ENCODE measurements at regions not wholly inside any gene's neighbourhood (a gene's known extent, or its start where the extent isn't known, plus 50 kb on each side); places are given as distances from the start of the nearest gene placed in this dataset.
"Not testable (repeated sequence)": the region's sequence is repeated elsewhere in the genome, so short reads cannot be mapped to it uniquely, and the experiment has no call there.

DNA sequence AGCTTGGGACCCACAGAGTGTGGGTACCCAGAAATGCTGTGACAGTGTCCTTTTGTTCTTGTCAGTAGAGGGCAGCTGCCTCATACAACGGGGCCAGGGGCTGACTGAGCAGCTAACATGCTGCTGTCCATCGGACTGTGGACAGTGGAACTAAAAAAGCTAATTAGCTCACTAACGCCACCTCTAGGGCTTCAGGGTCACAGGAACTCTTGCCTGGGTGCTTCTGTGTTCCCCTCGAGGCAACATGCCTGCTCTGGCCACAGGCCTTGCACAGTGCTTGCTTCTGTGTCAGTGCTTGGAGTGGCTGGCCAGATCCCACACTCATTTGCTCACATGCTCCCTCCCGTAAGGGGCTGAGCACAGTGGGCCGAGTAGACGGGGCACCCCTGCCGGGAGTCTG, 377.0 kb downstream of the OLFM4 start:
- no peak for DNase-seq (ENCODE audit: low spot score)

GRCh38 chr13:53408306-53408705, 379.7 kb downstream of the OLFM4 start:
- no peak for DNase-seq (ENCODE audit: low spot score)

DNA sequence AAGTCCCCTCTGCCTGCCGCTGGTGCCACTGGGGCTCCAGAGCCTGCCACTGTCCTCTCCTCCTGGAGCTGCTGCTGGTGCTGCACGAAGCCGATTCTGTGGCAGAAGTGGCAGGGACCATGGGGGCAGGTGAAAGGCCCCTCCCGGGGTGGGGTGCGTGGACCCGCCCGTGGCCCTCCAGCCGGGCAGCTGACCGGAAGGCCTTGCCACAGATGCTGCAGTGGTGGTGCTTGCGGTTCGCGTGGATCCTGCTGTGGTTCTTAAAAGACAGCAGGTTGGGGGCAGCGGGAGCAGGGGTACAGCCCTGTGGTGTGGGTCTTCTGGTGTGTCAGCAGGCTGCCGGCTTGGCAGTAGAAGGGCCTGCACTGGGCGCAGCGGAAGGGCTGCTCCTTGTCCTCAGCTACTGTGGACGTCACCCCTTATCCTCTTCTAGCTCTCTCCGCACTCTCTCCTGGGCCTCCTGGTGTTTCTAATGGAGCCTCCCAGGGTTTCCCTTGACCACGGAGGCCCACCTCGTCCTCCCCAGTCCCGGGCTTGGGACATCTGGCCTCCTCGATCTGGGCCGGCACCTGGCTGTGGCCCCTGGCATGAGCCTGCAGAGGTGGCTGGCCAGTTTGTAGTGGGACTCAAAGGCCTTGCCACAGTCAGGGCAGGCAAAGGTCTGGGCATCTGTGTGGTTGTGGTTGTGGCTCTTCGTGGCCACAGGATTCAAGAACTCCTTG, 380.4 kb downstream of the OLFM4 start:
- DNase-seq (ENCODE audit: low spot score), result no peak

- DNase-seq (ENCODE audit: low spot score), result no peak
Measured at GRCh38 chr13:53411463-53411862, 382.9 kb downstream of the OLFM4 start.

GRCh38 chr13:53415135-53415534, 386.5 kb downstream of the OLFM4 start:
- DNase-seq (ENCODE audit: low spot score), result no peak

DNA sequence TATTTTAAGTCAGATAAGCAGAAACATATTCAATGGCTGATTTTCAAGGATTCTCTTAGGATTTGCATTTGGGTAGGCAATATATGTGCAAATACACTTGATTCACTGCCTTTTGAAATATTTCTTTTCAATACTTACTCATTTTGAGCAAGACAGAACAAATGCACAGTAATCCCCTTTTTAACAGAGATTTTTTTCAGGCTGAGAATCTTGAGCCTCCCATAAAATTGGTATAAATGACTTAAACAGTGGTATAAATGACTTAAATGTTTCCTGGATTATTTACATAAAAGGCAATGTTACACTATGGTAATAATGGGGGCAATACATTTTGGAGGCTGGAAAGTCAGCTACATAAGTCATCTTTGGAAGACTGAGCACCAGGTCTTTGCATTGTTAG, 389.0 kb downstream of the OLFM4 start:
- no peak for DNase-seq (ENCODE audit: low spot score)

DNA sequence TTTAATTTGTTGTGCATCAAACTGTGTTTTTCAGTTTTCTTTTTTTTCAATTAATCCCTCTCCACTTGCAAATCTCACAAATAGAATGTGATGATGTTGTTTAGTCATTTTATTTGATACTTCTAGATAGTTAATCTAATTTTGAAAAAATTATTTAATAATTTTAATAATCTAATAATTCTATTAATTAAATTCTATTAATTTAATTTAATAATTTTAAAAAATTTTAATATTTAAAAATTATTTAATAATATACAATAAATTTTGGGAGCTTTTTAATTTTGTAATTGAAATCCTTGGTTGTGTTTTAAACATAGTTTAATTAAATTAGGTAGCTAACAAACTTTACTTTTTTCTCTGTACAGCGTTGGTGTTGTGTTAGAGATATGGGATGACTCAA, 393.8 kb downstream of the OLFM4 start:
- no peak for DNase-seq (ENCODE audit: low spot score)

DNA sequence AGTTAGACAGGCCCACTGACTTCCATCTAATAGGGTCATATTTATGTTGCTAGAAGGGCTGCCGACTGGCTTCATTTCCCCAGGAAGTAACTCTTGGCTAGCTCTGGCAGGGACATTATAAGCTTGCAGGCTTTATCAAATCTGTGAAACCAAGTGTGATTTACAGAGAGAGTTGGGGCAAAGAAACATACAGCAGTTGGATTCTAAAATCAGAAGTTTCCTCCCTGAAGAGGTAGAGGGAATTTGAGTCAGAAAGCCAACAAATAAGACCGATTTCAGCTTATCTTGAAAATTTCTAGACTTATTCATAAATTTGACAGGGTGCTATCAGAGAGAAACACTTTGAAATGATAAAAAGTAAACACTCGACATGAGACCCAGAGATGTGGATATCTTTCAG, 407.8 kb downstream of the OLFM4 start:
- DNase-seq (ENCODE audit: low spot score), result no peak

- DNase-seq (ENCODE audit: low spot score), result no peak
Measured at GRCh38 chr13:53439439-53440225, 411.0 kb downstream of the OLFM4 start.

DNA sequence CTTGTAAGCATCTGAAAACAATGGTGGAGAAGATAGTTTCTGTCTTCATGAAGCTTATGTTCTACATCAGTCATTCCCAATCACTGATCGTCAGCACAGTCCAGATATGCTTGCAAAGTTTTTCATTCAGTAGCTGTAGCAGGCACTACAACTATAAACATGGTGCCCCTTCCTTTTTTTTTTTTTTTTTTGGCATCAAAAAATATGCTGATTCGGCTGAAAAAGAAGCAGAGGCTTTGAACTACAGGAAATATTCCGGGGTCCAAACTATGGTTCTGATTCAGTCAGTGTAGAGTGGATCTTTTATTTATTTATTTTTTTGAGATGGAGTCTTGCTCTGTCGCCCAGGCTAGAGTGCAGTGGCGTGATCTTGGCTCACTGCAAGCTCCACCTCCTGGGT, 414.4 kb downstream of the OLFM4 start:
- no peak for DNase-seq (ENCODE audit: low spot score)

GRCh38 chr13:53445686-53446085, 417.1 kb downstream of the OLFM4 start:
- no peak for DNase-seq (ENCODE audit: low spot score)

DNA sequence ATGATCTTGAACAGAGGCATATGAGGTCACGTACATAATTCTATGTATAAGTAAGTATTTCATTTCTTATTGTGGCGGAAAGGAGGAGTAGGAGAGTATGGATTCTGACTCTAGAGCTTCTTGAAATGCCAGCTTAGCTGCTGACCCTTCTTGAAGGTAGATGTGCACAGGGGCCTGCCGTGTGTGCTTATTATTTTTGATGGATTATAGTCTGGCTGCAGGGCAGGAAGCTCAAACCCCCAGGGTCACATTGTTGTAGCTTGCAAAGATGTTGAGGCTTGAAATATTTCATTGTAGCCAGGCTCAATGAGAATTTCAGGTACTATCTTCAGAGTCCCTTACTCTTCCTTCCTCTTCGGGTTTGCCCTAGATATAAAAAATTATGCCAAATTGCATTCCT, 418.8 kb downstream of the OLFM4 start:
- no peak for DNase-seq (ENCODE audit: low spot score)

- no peak for DNase-seq (ENCODE audit: low spot score)
Measured at GRCh38 chr13:53447863-53448262, 419.2 kb downstream of the OLFM4 start.

GRCh38 chr13:53452263-53452808, 423.7 kb downstream of the OLFM4 start:
- DNase-seq (ENCODE audit: low spot score), result not testable (repeated sequence)

DNA sequence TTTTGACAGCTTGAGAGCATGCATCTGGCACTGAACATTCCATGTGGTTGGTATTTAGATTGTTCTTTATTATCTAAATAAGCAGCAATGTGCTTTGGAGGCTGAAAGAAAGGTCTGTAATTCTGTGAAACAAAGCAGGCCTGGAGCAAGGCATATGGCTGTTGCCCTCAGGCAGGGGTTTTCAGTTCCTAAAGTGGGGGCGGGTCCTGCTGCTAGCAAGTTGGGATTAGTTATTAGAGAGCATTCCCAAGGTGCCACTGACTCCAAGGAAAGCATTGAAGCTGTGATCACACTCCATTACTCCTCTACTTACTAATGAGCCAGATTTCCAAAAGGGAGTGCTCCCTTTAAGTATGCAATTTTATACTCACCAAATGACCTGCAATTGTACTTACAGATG, 432.2 kb downstream of the OLFM4 start:
- DNase-seq (ENCODE audit: low spot score), result no peak

DNA sequence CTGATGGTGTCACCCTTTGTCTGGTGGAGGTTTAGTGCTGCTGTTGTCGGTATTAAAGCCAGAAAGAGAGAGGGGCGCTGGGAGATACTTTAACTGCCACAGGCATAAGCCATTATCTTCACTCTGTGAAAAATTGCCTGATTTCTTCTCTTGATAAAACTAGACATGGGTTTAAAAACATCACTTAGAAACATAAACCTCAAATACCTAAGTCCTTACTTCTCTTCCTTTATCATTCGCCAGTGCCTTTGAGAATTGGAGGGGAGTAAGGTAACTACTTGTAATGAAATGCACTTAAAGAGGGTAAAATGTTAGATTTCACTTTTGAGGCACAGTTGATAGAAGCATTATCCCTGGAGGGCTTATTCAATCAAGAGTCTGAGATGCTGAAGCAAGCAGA, 434.5 kb downstream of the OLFM4 start:
- DNase-seq (ENCODE audit: low spot score), result no peak

DNA sequence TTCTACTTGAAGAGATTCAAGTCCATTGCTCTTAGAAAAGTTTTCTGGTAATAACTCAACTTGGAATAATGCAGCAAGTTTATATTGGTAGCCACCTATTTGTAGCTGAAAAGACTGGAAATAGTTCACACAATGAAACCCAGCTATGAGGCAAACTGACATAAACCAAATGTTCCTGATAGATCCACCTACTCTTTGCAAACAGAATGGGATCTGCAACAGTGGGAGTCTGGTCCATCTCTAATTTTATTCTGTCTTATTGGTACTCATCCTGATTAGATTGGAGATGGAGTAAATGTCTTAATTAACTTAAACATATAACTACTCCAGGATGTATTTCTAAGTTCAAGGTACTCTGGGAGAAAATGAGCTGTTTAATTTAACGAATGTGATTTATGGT, 438.0 kb downstream of the OLFM4 start:
- no peak for DNase-seq (ENCODE audit: low spot score)

DNA sequence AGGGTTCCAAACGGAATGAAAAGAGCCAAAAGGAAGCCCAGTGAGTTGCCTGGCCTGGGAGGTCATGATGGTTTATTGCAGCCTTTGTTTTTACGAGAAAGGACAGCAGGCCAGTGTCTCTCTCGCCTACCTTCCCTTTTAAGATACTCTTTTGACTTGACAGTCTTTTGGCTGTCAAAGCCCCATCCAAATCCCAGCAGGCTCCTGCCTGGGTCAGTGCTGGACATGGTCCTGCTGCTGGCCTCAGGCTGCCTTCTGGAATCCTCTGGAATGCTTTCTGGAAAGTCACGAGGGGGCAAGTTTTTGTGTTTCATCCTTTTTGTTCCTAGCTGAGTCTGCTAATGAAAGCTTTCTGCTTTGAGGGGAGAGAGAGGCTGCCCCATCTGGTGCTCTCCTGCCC, 444.8 kb downstream of the OLFM4 start:
- DNase-seq (ENCODE audit: low spot score), result no peak

GRCh38 chr13:53474878-53475277, 446.3 kb downstream of the OLFM4 start:
- no peak for DNase-seq (ENCODE audit: low spot score)

DNA sequence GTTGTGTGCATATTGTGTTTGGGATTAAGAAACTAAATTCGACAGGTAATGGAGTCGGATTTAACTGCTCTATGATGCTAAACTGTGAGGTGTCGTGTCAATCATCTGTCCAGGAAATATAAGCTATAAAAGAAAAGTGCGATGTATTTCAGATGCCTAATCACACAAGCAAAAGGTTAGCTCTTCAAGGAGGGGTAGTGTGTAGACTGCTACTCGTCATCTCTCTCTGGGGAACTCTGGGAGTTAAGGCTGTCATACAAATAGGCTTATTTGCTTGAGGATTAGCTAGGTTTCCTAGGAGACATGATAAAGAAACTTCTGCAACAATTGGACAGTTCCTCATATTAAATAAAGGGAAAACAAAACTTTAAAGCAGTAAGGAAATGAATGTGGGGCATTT, 462.1 kb downstream of the OLFM4 start:
- DNase-seq (ENCODE audit: low spot score), result no peak

DNA sequence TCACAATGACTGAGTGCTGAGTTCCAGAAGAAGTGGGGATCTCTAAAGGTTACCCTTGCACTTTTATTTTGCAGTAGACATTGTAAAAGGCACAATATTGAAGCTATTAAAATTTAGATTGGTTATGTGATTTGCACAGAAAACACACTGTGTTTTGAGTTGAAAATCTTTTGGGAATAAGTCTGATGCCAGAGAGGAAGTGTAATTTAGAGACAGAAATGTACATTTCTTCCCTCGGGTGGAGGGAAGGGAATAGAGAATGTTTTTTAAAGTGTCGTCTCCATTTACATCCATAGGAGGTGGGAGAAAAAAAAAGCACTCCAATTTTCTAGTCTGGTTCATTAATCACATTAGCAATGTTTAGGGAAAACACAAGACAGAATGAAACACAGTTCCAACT, 465.8 kb downstream of the OLFM4 start:
- DNase-seq (ENCODE audit: low spot score), result no peak

DNA sequence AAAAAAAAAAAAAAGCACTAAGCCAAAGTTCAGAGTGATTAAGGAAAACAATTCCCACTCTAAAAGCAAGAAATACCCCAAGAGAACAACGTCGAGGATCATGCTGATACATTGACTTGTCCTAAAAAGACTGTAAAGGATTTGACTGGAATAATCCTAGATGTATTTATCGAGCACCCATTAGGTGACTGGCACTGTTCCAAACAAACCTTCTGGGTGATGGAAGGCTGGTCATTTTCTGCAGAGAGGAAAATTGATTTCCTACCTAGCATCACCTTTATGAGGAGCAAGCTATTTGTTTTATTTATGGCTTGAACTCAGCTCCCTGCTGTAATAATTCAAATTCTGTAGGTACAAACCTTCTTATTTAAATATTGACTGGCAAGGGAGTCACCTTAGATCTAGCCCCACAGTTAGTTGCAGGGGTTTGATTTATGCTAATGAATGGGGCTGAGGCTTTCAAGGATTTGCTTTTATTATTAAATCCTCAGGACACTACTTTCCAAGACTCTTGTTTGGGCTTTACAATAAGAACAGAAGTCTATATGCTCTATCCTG, 471.0 kb downstream of the OLFM4 start:
- no peak for DNase-seq (ENCODE audit: low spot score)

GRCh38 chr13:53501387-53501786, 472.8 kb downstream of the OLFM4 start:
- DNase-seq (ENCODE audit: low spot score), result no peak
